ENCODE measurements at regions not wholly inside any gene's neighbourhood (a gene's known extent, or its start where the extent isn't known, plus 50 kb on each side); places are given as distances from the start of the nearest gene placed in this dataset.
A peak's percentile ranks its signal among the peaks of the same experiment; 100 is the strongest.

DNA sequence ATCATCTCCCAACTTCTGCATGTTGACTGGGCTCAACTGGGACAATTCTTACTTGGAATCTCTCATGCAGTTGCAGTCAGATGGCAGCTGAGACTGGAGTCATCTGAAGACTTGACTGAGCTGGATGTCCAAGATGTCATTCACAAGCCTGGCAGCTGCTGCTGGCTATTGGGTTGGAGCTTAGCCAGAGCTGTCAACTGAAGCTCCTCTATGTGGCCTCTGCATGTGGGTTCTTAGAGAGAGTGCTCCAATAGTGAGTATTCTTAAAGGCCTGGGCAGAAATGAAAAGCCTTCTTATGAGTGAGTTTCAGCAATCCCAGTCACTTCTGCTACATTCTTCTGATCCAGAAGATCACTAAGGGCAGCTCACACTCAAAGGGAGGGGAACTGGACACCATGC lies 440.9 kb downstream of the LRIG3 start:
- no peak for DNase-seq (ENCODE audit: low read depth)
- H3K4me3 ChIP-seq (ENCODE audit: control insufficient read depth, low read depth, low read length), result no peak overlapping the region
- TF ChIP-seq, protein P1, sequence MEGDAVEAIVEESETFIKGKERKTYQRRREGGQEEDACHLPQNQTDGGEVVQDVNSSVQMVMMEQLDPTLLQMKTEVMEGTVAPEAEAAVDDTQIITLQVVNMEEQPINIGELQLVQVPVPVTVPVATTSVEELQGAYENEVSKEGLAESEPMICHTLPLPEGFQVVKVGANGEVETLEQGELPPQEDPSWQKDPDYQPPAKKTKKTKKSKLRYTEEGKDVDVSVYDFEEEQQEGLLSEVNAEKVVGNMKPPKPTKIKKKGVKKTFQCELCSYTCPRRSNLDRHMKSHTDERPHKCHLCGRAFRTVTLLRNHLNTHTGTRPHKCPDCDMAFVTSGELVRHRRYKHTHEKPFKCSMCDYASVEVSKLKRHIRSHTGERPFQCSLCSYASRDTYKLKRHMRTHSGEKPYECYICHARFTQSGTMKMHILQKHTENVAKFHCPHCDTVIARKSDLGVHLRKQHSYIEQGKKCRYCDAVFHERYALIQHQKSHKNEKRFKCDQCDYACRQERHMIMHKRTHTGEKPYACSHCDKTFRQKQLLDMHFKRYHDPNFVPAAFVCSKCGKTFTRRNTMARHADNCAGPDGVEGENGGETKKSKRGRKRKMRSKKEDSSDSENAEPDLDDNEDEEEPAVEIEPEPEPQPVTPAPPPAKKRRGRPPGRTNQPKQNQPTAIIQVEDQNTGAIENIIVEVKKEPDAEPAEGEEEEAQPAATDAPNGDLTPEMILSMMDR (conservative IDR thresholded peaks at IDR 0.05; ENCODE audit: control insufficient read depth, insufficient read depth, low read depth, low read length), result no peak

DNA sequence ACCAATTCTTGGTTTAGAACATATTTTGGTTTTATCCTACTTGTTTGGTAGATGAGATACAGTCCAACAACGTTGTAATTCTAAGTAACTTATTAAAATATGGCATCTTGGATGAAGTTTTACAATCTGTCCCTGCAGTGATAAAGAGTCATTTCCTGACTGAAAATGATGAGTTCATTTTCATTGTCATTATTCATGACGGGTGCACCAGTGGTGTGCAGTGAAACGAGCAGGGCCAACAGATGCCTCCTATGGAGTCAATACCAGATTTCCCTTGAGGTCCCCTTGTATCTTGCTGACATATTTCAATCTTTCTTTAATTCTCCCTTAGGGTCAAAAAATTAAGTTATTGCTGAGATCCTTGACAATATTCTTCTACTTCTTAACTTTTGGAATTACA lies 438.5 kb downstream of the LRIG3 start:
- TF ChIP-seq, protein P1 (conservative IDR thresholded peaks at IDR 0.05; ENCODE audit: control insufficient read depth, insufficient read depth, low read depth, low read length), result no peak
- H3K4me3 ChIP-seq (ENCODE audit: control insufficient read depth, low read depth, low read length), result no peak overlapping the region
- no peak for DNase-seq (ENCODE audit: low read depth)

DNA sequence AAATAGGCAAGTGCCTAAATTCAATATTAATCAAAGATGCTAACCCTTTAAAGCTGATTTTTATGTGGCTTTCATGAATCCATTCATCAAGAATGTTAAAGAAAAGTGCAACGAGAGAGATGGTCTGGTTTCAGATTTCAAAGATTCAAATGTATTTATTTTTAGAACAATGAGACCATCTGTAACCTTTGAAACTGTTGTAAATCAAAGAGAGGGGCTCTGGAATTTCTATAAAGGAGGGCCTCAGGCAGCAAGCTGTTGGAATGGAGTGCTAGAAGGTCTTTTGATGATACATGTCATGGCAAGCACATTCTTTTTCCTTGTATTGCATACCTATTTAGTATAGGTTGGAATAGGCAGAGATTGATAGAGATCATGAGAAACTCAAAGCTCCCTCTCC lies 433.0 kb downstream of the LRIG3 start:
- TF ChIP-seq, protein P1 (conservative IDR thresholded peaks at IDR 0.05; ENCODE audit: control insufficient read depth, insufficient read depth, low read depth, low read length), result no peak
- no peak for DNase-seq (ENCODE audit: low read depth)
- no peak overlapping the region for H3K4me3 ChIP-seq (ENCODE audit: control insufficient read depth, low read depth, low read length)

DNA sequence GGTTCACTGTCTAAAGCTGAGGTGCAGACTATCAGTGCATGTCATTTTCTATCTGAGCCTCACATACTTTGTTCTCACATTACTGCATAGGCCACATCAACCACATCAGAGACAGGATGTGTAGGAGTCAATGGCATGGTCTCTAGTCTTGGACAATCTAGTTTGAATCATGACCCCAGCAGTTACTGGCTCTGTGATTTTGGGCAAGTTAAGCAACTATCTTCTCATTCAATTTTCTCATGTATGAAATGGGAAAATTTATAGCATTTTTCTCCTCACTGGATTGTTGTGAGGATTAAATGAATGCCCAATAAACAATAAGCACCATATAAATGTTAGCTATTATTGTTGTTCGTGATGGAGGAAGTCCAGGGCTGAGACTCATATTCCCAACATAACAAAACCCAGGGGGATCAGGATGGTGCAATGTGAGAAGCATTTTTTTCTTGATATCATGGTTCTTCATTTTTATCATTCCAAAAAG lies 432.6 kb downstream of the LRIG3 start:
- TF ChIP-seq, protein P1 (conservative IDR thresholded peaks at IDR 0.05; ENCODE audit: control insufficient read depth, insufficient read depth, low read depth, low read length), result no peak
- peak; percentile 45 for DNase-seq (ENCODE audit: low read depth)
- no peak overlapping the region for H3K4me3 ChIP-seq (ENCODE audit: control insufficient read depth, low read depth, low read length)

DNA sequence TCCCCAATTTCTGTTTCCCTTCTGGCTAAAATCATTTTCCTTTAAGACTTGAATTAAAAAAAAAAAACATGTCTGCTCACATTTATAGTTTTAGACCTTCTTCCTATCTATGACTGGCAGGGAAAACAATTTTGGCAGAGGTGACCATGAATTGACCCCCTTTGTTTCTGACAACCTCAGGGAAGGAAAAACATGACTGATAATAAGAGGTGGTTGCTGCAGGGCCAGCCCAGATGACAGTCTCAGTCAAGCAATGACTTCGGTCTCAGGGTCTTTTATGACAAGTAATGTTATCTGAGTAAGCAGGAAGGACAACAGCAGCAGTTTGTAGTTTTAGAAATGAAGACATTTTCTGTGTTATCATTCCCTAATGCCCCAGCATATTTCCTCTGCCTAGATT lies 430.9 kb downstream of the LRIG3 start:
- TF ChIP-seq, protein P1 (conservative IDR thresholded peaks at IDR 0.05; ENCODE audit: control insufficient read depth, insufficient read depth, low read depth, low read length), result no peak
- no peak overlapping the region for H3K4me3 ChIP-seq (ENCODE audit: control insufficient read depth, low read depth, low read length)
- no peak for DNase-seq (ENCODE audit: low read depth)

DNA sequence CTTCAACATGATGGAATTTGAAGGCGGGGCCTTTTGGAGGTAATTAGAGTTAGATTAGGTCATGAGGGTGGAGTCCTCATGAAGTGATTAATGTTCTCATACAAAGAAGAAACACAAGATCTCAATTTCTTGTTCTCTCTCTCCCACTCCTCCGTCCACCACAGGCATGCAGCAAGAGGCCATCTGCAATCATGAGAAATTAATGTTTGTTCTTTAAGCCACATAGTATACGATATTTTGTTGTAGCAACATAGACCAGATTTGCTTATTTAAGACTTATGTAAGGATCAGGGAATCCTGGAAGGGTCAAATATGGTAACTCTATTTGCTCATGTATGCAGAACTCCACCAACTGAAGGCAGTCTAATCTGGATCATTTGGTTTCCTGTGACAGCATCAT lies 429.0 kb downstream of the LRIG3 start:
- peak; percentile 81 for DNase-seq (ENCODE audit: low read depth)
- no peak overlapping the region for H3K4me3 ChIP-seq (ENCODE audit: control insufficient read depth, low read depth, low read length)
- TF ChIP-seq, protein P1 (conservative IDR thresholded peaks at IDR 0.05; ENCODE audit: control insufficient read depth, insufficient read depth, low read depth, low read length), result no peak

Data from fibroblast of mammary gland (primary cell).